ENCODE measurements at regions not wholly inside any gene's neighbourhood (a gene's known extent, or its start where the extent isn't known, plus 50 kb on each side); places are given as distances from the start of the nearest gene placed in this dataset.

GRCh38 chr4:34950926-34951325 lies 1293.4 kb downstream of the ARAP2 start:
- no peak for TF ChIP-seq EZH2phosphoT487 (IDR thresholded peaks at IDR 0.05; ENCODE audit: borderline replicate concordance, low read length)
- no peak for TF ChIP-seq CTCF (conservative IDR thresholded peaks at IDR 0.05; ENCODE audit: low read depth, low read length)
